CD4-positive, alpha-beta T cell (primary cell): ENCODE measurements at regions not wholly inside any gene's neighbourhood (a gene's known extent, or its start where the extent isn't known, plus 50 kb on each side); places are given as distances from the start of the nearest gene placed in this dataset.

Experiments
- ATAC-seq: fragments of 200-7000 bp; cut with Tn5 transposase; one replicate; pipeline ENCODE4 v1.10.0; 2022; ENCODE audit warnings: mild to moderate bottlenecking; ENCODE audit not compliant: poor library complexity
- CTCF ChIA-PET: fragments of 350-600 bp; sonication (Branson Sonifier 250); formaldehyde crosslinking; loops from one replicate; lab custom pipeline; 2021; ENCODE audit warnings: antibody characterized with exemption, inconsistent platforms; lab: Charles Lee
- POLR2A ChIA-PET: fragments of 350-600 bp; sonication (Branson Sonifier 250); formaldehyde crosslinking; loops from one replicate; lab custom pipeline; 2021; ENCODE audit warnings: antibody characterized with exemption, inconsistent platforms; lab: Charles Lee
- DNase-seq, 14 experiments: peaks; one replicate each; pipeline ENCODE4 v3.0.0-alpha.2; 2013 to 2020; ENCODE audit warnings: mixed read lengths in 2 of 14
- H3K27ac ChIP-seq, 2 donors: one replicate each; pipeline versions ENCODE4 v1.5.1 to v1.7.0; 2013; ENCODE audit warnings: low read length in 2 of 2, low read depth in 1 of 2, mild to moderate bottlenecking in 1 of 2
- H3K27me3 ChIP-seq, 2 experiments: 1 replicate in 1 of 2; 2 replicates in 1 of 2; pipeline versions ENCODE4 v1.6.1 to v1.7.0; 2013; ENCODE audit warnings: low read length in 2 of 2, control low read depth in 1 of 2, mild to moderate bottlenecking in 1 of 2, moderate library complexity in 1 of 2; ENCODE audit not compliant: insufficient read depth in 2 of 2, control insufficient read depth in 1 of 2
- H3K36me3 ChIP-seq: one replicate; pipeline ENCODE4 v1.6.1; 2013; ENCODE audit warnings: low read length, control low read depth; ENCODE audit not compliant: insufficient read depth
- H3K4me1 ChIP-seq: one replicate; pipeline ENCODE4 v1.6.1; 2013; ENCODE audit warnings: low read length, control low read depth; ENCODE audit not compliant: insufficient read depth
- H3K4me3 ChIP-seq: one replicate; pipeline ENCODE4 v1.5.1; 2013; ENCODE audit warnings: mild to moderate bottlenecking, low read length, moderate library complexity
- H3K9me3 ChIP-seq, 2 experiments: 1 replicate in 1 of 2; 2 replicates in 1 of 2; pipeline versions ENCODE4 v1.6.1 to v1.7.0; 2013; ENCODE audit warnings: low read length in 2 of 2, mild to moderate bottlenecking in 2 of 2, control low read depth in 1 of 2, moderate library complexity in 1 of 2; ENCODE audit not compliant: control insufficient read depth in 1 of 2, insufficient read depth in 1 of 2
- H3K27ac Mint-ChIP-seq: one replicate; pipeline ENCODE4 v1.8.0; 2020; ENCODE audit warnings: mixed read lengths
- H3K27me3 Mint-ChIP-seq: one replicate; pipeline ENCODE4 v1.8.0; 2021; ENCODE audit warnings: mixed read lengths
- H3K36me3 Mint-ChIP-seq: one replicate; pipeline ENCODE4 v1.8.0; 2021; ENCODE audit warnings: low read depth, mixed read lengths
- H3K4me1 Mint-ChIP-seq: one replicate; pipeline ENCODE4 v1.8.0; 2021; ENCODE audit warnings: low read depth, mixed read lengths
- H3K4me3 Mint-ChIP-seq: one replicate; pipeline ENCODE4 v1.8.0; 2020; ENCODE audit warnings: mild to moderate bottlenecking, mixed read lengths
- H3K9me3 Mint-ChIP-seq: one replicate; pipeline ENCODE4 v1.8.0; 2020; ENCODE audit warnings: mixed read lengths
- CTCF ChIP-seq: fragments of 200-600 bp; IDR thresholded peaks from one replicate; pipeline ENCODE4 v1.8.0; 2022; ENCODE audit warnings: antibody characterized with exemption, mild to moderate bottlenecking
- intact Hi-C, 2 experiments: fragments of 100-400 bp; cut with DNase I in 1 of 2; cut with micrococcal nuclease in 1 of 2; formaldehyde crosslinking; loops; one replicate each; pipeline versions ENCODE4 v1.15.1 to v1.9.0; 2023 to 2025; cut with DNase I, micrococcal nuclease

- H3K36me3 Mint-ChIP-seq = no peaks in the 10 kb centered on the region
- Histone ChIP-seq H3K27ac (no peak overlapping the region), H3K4me3 (no peak overlapping the region), H3K27me3 (no peaks in the 10 kb centered on the region), H3K9me3 (no peaks in the 10 kb centered on the region), H3K4me1 (peaks cover 29% of the 10 kb centered on the region), H3K36me3 (no peaks in the 10 kb centered on the region)
- ATAC-seq = no peak
- H3K27ac Mint-ChIP-seq = peak overlapping the region; percentile 17
- H3K9me3 Mint-ChIP-seq = no peaks in the 10 kb centered on the region
- H3K4me3 Mint-ChIP-seq = no peak overlapping the region
- DNase-seq = peak in 2 of 14 experiments; percentile 57 to 68
- no peaks in the 10 kb centered on the region for H3K27me3 Mint-ChIP-seq
- intact Hi-C loops = loop anchor here in 1 of 2 experiments (5.0 kb wide), 1 partner anchor 56 kb away; no protein-coding TSS in a partner anchor
- H3K4me1 Mint-ChIP-seq = peaks cover 45% of the 10 kb centered on the region
- CTCF ChIA-PET = no interaction called here
- POLR2A ChIA-PET = interaction anchor here (0.6 to 1.8 kb wide), 6 partner anchors 15 to 124 kb away, joined by 3 to 5 read pairs (median 3); partner anchors contain the start of gene ITM2B
- TF ChIP-seq CTCF = no peak
These were observed 66.8 kb upstream of the MED4 start for GRCh38 chr13:48161530-48162179.

- Histone ChIP-seq H3K4me3 (no peak overlapping the region), H3K27me3 (no peaks in the 10 kb centered on the region), H3K36me3 (no peaks in the 10 kb centered on the region), H3K27ac (no peak overlapping the region), H3K4me1 (peaks cover 35% of the 10 kb centered on the region), H3K9me3 (no peaks in the 10 kb centered on the region)
- POLR2A ChIA-PET = no interaction called here
- no peak for TF ChIP-seq CTCF
- Mint-ChIP-seq H3K27me3 (no peaks in the 10 kb centered on the region), H3K4me3 (no peak overlapping the region), H3K4me1 (peaks cover 55% of the 10 kb centered on the region), H3K36me3 (no peaks in the 10 kb centered on the region), H3K9me3 (no peaks in the 10 kb centered on the region), H3K27ac (peak overlapping the region; percentile 50)
- CTCF ChIA-PET = no interaction called here
- ATAC-seq (no peak), DNase-seq (no peak)
- intact Hi-C loops = loop anchor here in 1 of 2 experiments (5.0 kb wide), 1 partner anchor 57 kb away; no protein-coding TSS in a partner anchor
These were observed 65.8 kb upstream of the MED4 start for GRCh38 chr13:48160606-48161278.

- no peaks in the 10 kb centered on the region for H3K9me3 Mint-ChIP-seq
- Histone ChIP-seq H3K27ac (no peak overlapping the region), H3K36me3 (no peaks in the 10 kb centered on the region), H3K4me1 (peaks cover 44% of the 10 kb centered on the region), H3K4me3 (no peak overlapping the region), H3K27me3 (no peaks in the 10 kb centered on the region), H3K9me3 (no peaks in the 10 kb centered on the region)
- no peak overlapping the region for H3K4me3 Mint-ChIP-seq
- no peak for TF ChIP-seq CTCF
- ChIA-PET POLR2A (interaction anchor here (0.6 kb wide), 1 partner anchor 333 kb away, joined by 3 read pairs; no protein-coding TSS in a partner anchor), CTCF (no interaction called here)
- DNase-seq (no peak), ATAC-seq (no peak)
- intact Hi-C loops = loop anchor here in 1 of 2 experiments (5.0 kb wide), 1 partner anchor 57 kb away; no protein-coding TSS in a partner anchor
- H3K4me1 Mint-ChIP-seq = peaks cover 60% of the 10 kb centered on the region
- H3K36me3 Mint-ChIP-seq = no peaks in the 10 kb centered on the region
- H3K27ac Mint-ChIP-seq = no peak overlapping the region
- no peaks in the 10 kb centered on the region for H3K27me3 Mint-ChIP-seq
These were observed 64.9 kb upstream of the MED4 start for GRCh38 chr13:48159826-48160225.
